Natural killer cell (primary cell): ENCODE measurements at regions not wholly inside any gene's neighbourhood (a gene's known extent, or its start where the extent isn't known, plus 50 kb on each side); places are given as distances from the start of the nearest gene placed in this dataset.

Source experiments
- ATAC-seq, 3 donors: fragments of 150-1000 bp in 2 of 3; fragments of 200-7000 bp in 1 of 3; cut with Tn5 transposase; 1 replicate in 1 of 3; 2 replicates in 2 of 3; pipeline ENCODE4 v1.10.0; 2021; ENCODE audit warnings: mild to moderate bottlenecking in 2 of 3, moderate library complexity in 2 of 3
- DNase-seq, 2 donors: peaks; one replicate each; pipeline versions ENCODE4 v3.0.0 to v3.0.0-alpha.2; 2013 to 2021; ENCODE audit warnings: mixed read lengths in 1 of 2
- H3K27ac ChIP-seq: one replicate; pipeline ENCODE4 v1.5.1; 2013; ENCODE audit warnings: mild to moderate bottlenecking, low read length
- H3K27me3 ChIP-seq: one replicate; pipeline ENCODE4 v1.6.1; 2013; ENCODE audit warnings: low read length; ENCODE audit not compliant: control insufficient read depth, insufficient read depth
- H3K36me3 ChIP-seq: one replicate; pipeline ENCODE4 v1.6.1; 2013; ENCODE audit warnings: low read length; ENCODE audit not compliant: control insufficient read depth, insufficient read depth
- H3K4me1 ChIP-seq: one replicate; pipeline ENCODE4 v1.6.1; 2013; ENCODE audit warnings: low read length; ENCODE audit not compliant: control insufficient read depth, insufficient read depth
- H3K4me3 ChIP-seq: one replicate; pipeline ENCODE4 v1.5.1; 2013; ENCODE audit warnings: low read length
- H3K9me3 ChIP-seq: one replicate; pipeline ENCODE4 v1.6.1; 2013; ENCODE audit warnings: low read length; ENCODE audit not compliant: control insufficient read depth, insufficient read depth
- H3K27ac Mint-ChIP-seq, 2 donors: one replicate each; pipeline ENCODE4 v1.8.0; 2022; ENCODE audit warnings: mild to moderate bottlenecking in 2 of 2, mixed read lengths in 2 of 2, moderate library complexity in 1 of 2
- H3K27me3 Mint-ChIP-seq, 2 donors: one replicate each; pipeline ENCODE4 v1.8.0; 2022; ENCODE audit warnings: low read depth in 2 of 2, mixed read lengths in 2 of 2
- H3K36me3 Mint-ChIP-seq: one replicate; pipeline ENCODE4 v1.8.0; 2022; ENCODE audit warnings: mixed read lengths
- H3K4me1 Mint-ChIP-seq, 2 donors: one replicate each; pipeline ENCODE4 v1.8.0; 2022; ENCODE audit warnings: mixed read lengths in 2 of 2
- H3K4me3 Mint-ChIP-seq: one replicate; pipeline ENCODE4 v1.8.0; 2022; ENCODE audit warnings: mild to moderate bottlenecking, moderate library complexity, mixed read lengths
- H3K9me3 Mint-ChIP-seq, 2 donors: one replicate each; pipeline ENCODE4 v1.8.0; 2022; ENCODE audit warnings: mixed read lengths in 2 of 2
- CTCF ChIP-seq: fragments of 200-600 bp; IDR thresholded peaks from one replicate; pipeline ENCODE4 v1.8.0; 2022; ENCODE audit warnings: antibody characterized with exemption
- WGBS: methylation state at CpG from one replicate; pipeline ENCODE4 v1.1.7; 2013; ENCODE audit warnings: missing lambda C conversion rate; ENCODE audit not compliant: insufficient coverage; 5-methylcytosine and 5-hydroxymethylcytosine counted together
- intact Hi-C: fragments of 100-400 bp; cut with micrococcal nuclease; formaldehyde crosslinking; loops from one replicate; pipeline ENCODE4 v1.14.2; 2022

DNA sequence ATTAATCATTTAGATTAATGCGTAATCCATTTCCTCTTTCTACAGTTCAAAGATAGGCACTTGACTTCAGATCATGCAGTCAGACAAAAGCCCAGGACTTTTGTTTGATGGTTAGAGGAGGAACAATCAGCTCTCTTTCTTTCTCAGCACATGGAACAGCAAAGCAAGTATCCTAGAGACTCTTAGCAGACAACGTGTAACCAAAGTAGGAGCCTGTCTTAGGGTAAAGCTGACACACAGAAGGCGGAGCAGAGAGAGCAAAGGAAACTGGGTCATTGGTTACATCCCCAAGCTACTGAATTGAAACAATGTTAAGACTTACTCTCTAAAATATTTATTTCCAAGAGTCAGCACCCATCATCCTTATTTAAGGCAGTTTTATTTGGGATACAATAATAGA, 110.0 kb upstream of the HES1 start:
- Mint-ChIP-seq H3K4me3 (no peak overlapping the region), H3K9me3 (no peaks in the 10 kb centered on the region), H3K27ac (no peak overlapping the region), H3K36me3 (no peaks in the 10 kb centered on the region), H3K4me1 (peaks cover 0 to 5% of the 10 kb centered on the region in 2 donors), H3K27me3 (peaks cover 11 to 22% of the 10 kb centered on the region in 2 donors)
- no peaks in the 10 kb centered on the region for H3K9me3 ChIP-seq
- 72% methylated on average over 3 of the region's 3 CpGs for WGBS
- intact Hi-C loops, result no loop called here
- no peak overlapping the region for H3K4me3 ChIP-seq
- H3K36me3 ChIP-seq, result no peaks in the 10 kb centered on the region
- DNase-seq (no peak), ATAC-seq (no peak)
- H3K27ac ChIP-seq, result no peak overlapping the region
- H3K27me3 ChIP-seq, result no peaks in the 10 kb centered on the region
- H3K4me1 ChIP-seq, result no peaks in the 10 kb centered on the region
- no peak for TF ChIP-seq CTCF

DNA sequence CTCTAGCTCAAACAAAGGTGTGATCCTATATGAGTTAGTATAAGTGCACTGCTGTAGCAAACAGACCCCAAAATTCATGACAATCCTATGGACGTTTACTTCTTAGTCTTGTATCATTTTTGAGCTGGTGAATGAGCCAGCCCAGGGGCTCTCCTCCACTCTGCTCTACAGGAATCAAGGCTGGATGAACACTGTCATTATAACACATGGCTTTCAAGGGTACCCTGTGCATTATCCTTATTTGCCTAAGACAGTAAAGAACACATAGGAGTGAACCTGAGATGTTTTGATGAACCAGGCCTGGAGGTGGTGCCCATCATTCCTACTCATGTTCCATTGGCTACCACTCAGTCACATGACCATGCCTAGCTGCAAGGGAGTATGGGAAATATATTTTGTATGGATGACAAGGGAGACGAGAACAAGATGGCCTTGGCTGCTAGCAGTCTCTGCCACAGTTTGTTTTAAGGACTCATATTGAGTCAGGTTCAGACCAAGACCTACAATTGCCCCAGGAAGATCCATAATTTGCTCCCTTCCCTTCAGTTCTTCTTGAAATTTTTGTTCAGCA, 107.4 kb upstream of the HES1 start:
- Mint-ChIP-seq H3K4me3 (no peak overlapping the region), H3K9me3 (no peaks in the 10 kb centered on the region), H3K27me3 (peaks cover 15 to 19% of the 10 kb centered on the region in 2 donors), H3K27ac (no peak overlapping the region), H3K36me3 (no peaks in the 10 kb centered on the region), H3K4me1 (peaks cover 0 to 13% of the 10 kb centered on the region in 2 donors)
- 78% methylated on average over 2 of the region's 2 CpGs for WGBS
- no peaks in the 10 kb centered on the region for H3K27me3 ChIP-seq
- no peak for DNase-seq
- peaks cover 4% of the 10 kb centered on the region for H3K4me1 ChIP-seq
- H3K36me3 ChIP-seq, result no peaks in the 10 kb centered on the region
- H3K9me3 ChIP-seq, result no peaks in the 10 kb centered on the region
- no peak for TF ChIP-seq CTCF
- H3K27ac ChIP-seq, result no peak overlapping the region
- no peak for ATAC-seq
- intact Hi-C loops, result no loop called here
- H3K4me3 ChIP-seq, result no peak overlapping the region

DNA sequence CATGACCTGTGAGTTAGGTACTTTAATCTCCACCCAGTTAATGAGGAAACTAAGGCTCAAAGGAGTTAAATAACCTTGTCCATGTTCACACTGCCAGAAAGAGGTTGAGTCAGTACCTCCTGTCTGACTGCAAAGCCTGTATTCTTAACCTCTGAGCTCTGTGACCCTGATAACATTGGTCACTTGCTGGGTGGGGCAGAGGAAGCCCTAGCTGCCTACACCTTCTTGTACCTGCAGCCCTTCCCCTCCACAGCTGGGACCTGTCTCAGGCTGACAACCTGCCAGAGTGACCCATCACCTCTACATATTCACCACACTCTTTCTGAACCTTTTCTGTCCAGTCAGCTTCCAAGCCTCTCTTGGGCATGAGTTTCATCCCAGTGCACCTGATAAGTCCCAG, 106.1 kb upstream of the HES1 start:
- Histone ChIP-seq H3K9me3 (no peaks in the 10 kb centered on the region), H3K36me3 (no peaks in the 10 kb centered on the region), H3K27me3 (no peaks in the 10 kb centered on the region), H3K4me1 (peaks cover 4% of the 10 kb centered on the region), H3K27ac (no peak overlapping the region), H3K4me3 (no peak overlapping the region)
- H3K4me3 Mint-ChIP-seq, result no peak overlapping the region
- H3K9me3 Mint-ChIP-seq, result no peaks in the 10 kb centered on the region
- peaks cover 0 to 13% of the 10 kb centered on the region in 2 donors for H3K4me1 Mint-ChIP-seq
- DNase-seq (no peak), ATAC-seq (no peak)
- H3K36me3 Mint-ChIP-seq, result no peaks in the 10 kb centered on the region
- peaks cover 19 to 23% of the 10 kb centered on the region in 2 donors for H3K27me3 Mint-ChIP-seq
- no peak overlapping the region for H3K27ac Mint-ChIP-seq
- intact Hi-C loops, result no loop called here
- TF ChIP-seq CTCF, result no peak

- Mint-ChIP-seq H3K27me3 (peaks cover 19 to 23% of the 10 kb centered on the region in 2 donors), H3K27ac (no peak overlapping the region), H3K36me3 (no peaks in the 10 kb centered on the region), H3K4me3 (no peak overlapping the region), H3K9me3 (no peaks in the 10 kb centered on the region), H3K4me1 (peaks cover 0 to 12% of the 10 kb centered on the region in 2 donors)
- H3K9me3 ChIP-seq, result no peaks in the 10 kb centered on the region
- intact Hi-C loops, result no loop called here
- H3K36me3 ChIP-seq, result no peaks in the 10 kb centered on the region
- no peak overlapping the region for H3K27ac ChIP-seq
- no peak for TF ChIP-seq CTCF
- no peaks in the 10 kb centered on the region for H3K27me3 ChIP-seq
- no peak overlapping the region for H3K4me3 ChIP-seq
- DNase-seq, result no peak
- peaks cover 4% of the 10 kb centered on the region for H3K4me1 ChIP-seq
- 88% methylated on average over 4 of the region's 4 CpGs for WGBS
- ATAC-seq, result no peak
Observed at GRCh38 chr3:194030372-194030771, 105.6 kb upstream of the HES1 start.
